ENCODE measurements at regions not wholly inside any gene's neighbourhood (a gene's known extent, or its start where the extent isn't known, plus 50 kb on each side); places are given as distances from the start of the nearest gene placed in this dataset.

DNA sequence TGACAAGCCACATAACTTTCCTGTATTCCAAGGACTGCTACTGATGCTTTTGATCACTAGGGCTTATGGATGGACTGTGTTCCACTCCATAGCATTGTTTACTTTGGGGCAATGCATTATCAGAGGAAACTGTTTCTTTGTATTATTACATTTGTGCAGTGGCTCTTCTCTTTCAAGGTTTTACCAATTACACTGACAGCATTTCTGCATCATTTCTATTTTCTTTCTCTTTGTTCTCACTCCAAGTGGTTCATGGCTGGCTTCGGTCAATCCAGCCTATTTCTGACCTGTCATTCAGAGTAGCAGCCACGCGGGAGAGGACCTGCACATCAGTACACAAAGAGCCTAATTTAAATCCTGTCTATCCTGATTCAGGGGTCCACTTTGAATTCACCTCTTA lies 711.0 kb downstream of the TLE4 start:
- H3K27ac Mint-ChIP-seq (ENCODE audit: low read depth) = no peak overlapping the region
- ATAC-seq (replicated peaks; ENCODE audit: extremely low read depth, poor library complexity, severe bottlenecking) (no peak), DNase-seq (ENCODE audit: low spot score in 2 of 2) (no peak)
- no peaks in the 10 kb centered on the region for H3K4me1 Mint-ChIP-seq
- no peaks in the 10 kb centered on the region for H3K9me3 Mint-ChIP-seq
- H3K36me3 Mint-ChIP-seq (ENCODE audit: insufficient read depth) = no peaks in the 10 kb centered on the region
- H3K27me3 Mint-ChIP-seq = no peaks in the 10 kb centered on the region
- no peak overlapping the region for H3K4me3 Mint-ChIP-seq

DNA sequence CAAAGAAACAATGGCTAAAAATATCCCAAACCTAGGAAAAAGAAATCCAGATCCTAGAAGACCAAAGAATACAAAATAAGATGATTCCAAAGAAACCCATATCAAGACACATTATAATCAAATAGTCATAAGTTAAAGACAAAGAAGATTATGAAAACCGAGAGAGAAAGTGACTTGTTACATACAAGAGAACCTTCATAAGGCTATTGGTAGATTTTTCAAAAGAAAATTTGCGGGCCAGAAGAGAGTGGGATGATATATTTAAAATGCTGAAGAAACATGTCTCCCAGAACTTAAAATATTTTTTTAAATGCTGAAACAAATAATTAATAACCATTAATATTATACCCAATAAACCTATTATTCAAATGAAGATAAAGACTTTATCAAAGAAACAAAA lies 687.3 kb downstream of the TLE4 start:
- Mint-ChIP-seq H3K27me3 (no peaks in the 10 kb centered on the region), H3K27ac (ENCODE audit: low read depth) (no peak overlapping the region), H3K36me3 (ENCODE audit: insufficient read depth) (no peaks in the 10 kb centered on the region), H3K9me3 (peaks cover 26% of the 10 kb centered on the region), H3K4me3 (no peak overlapping the region), H3K4me1 (no peaks in the 10 kb centered on the region)
- no peak for DNase-seq (ENCODE audit: low spot score in 2 of 2)
- ATAC-seq (replicated peaks; ENCODE audit: extremely low read depth, poor library complexity, severe bottlenecking) = no peak

DNA sequence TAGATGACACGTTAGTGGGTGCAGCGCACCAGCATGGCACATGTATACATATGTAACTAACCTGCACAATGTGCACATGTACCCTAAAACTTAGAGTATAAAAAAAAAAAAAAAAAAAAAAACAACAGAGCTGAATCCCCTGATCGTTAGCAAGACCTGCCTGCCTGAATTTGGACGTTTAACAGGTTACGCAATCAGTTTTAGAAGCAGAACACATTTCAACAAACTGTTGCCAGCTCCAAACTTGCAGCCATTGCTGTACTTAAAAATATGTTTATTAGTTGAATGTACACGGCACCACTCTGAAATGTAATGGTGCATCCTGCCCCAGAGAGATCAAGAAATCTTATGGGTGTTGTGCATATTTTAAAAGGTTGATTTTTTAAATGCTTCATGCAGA lies 680.0 kb downstream of the TLE4 start:
- DNase-seq (ENCODE audit: low spot score in 2 of 2) (no peak), ATAC-seq (replicated peaks; ENCODE audit: extremely low read depth, poor library complexity, severe bottlenecking) (no peak)
- Mint-ChIP-seq H3K4me3 (no peak overlapping the region), H3K27ac (ENCODE audit: low read depth) (no peak overlapping the region), H3K4me1 (no peaks in the 10 kb centered on the region), H3K27me3 (no peaks in the 10 kb centered on the region), H3K36me3 (ENCODE audit: insufficient read depth) (no peaks in the 10 kb centered on the region), H3K9me3 (peaks cover 13% of the 10 kb centered on the region)

DNA sequence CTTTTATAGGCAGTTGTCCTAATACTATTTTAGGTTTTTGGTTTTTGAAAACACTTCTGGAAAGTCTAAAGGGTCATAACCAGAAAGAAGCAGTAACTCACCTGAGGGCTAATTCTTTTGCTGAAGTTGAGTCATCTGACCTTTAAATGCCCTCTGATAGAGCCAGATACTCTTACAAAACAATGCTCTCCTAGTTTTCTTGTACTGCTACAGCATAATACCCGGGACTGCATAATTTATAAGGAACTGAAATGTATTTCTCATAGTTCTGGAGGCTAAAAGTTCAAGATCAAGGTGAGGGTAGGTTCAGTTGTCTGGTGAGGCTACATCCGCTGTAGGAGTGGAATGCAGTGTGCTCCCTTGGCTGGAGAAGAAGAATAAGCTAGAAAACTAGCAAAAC lies 670.3 kb downstream of the TLE4 start:
- no peaks in the 10 kb centered on the region for H3K27me3 Mint-ChIP-seq
- H3K27ac Mint-ChIP-seq (ENCODE audit: low read depth) = no peak overlapping the region
- ATAC-seq (replicated peaks; ENCODE audit: extremely low read depth, poor library complexity, severe bottlenecking) (no peak), DNase-seq (ENCODE audit: low spot score in 2 of 2) (no peak)
- H3K4me3 Mint-ChIP-seq = no peak overlapping the region
- H3K4me1 Mint-ChIP-seq = no peaks in the 10 kb centered on the region
- H3K9me3 Mint-ChIP-seq = no peaks in the 10 kb centered on the region
- H3K36me3 Mint-ChIP-seq (ENCODE audit: insufficient read depth) = no peaks in the 10 kb centered on the region

DNA sequence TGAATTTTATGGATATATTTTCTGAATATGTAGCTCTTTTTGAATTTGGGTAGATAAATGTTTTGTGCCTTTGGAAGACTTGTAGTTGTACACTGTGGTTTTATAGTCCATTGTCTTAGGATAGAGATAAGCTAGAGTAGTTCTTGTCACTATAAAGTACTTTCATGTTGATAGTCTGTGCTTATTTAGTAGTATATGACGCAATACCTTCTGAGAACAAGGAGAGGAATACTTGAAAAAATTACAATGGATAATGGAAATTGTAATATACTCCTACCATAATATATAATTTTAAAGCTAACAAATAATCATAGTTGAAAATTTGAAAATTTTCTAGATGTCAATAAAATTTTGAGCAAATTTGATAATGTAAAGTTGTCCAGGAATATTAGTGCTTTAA lies 664.0 kb downstream of the TLE4 start:
- DNase-seq (ENCODE audit: low spot score in 2 of 2) (no peak), ATAC-seq (replicated peaks; ENCODE audit: extremely low read depth, poor library complexity, severe bottlenecking) (no peak)
- Mint-ChIP-seq H3K4me1 (no peaks in the 10 kb centered on the region), H3K27ac (ENCODE audit: low read depth) (no peak overlapping the region), H3K9me3 (peaks cover 6% of the 10 kb centered on the region), H3K27me3 (no peaks in the 10 kb centered on the region), H3K4me3 (no peak overlapping the region), H3K36me3 (ENCODE audit: insufficient read depth) (no peaks in the 10 kb centered on the region)

DNA sequence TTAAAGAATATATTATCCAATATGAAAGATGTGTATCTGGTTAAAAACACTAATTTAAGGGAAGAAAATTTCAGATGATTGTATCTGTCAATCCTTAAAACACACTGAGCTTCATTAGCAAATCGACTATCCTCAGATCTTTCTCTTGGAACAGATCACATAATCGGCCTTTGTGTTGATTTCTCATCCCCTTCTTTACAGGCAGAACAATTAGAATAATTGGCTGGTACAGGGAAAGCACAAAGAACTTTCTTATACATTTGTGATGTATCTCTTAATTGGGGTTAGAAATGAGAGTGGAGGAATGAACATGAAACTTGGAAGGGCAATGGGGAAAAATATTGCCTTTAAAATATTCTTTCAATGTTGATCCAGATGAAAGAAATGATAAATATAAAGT lies 662.1 kb downstream of the TLE4 start:
- Mint-ChIP-seq H3K27me3 (no peaks in the 10 kb centered on the region), H3K4me3 (peak overlapping the region; percentile 14), H3K9me3 (peaks cover 6% of the 10 kb centered on the region), H3K27ac (ENCODE audit: low read depth) (no peak overlapping the region), H3K36me3 (ENCODE audit: insufficient read depth) (no peaks in the 10 kb centered on the region), H3K4me1 (no peaks in the 10 kb centered on the region)
- ATAC-seq (replicated peaks; ENCODE audit: extremely low read depth, poor library complexity, severe bottlenecking) = no peak
- DNase-seq (ENCODE audit: low spot score in 2 of 2) = no peak

DNA sequence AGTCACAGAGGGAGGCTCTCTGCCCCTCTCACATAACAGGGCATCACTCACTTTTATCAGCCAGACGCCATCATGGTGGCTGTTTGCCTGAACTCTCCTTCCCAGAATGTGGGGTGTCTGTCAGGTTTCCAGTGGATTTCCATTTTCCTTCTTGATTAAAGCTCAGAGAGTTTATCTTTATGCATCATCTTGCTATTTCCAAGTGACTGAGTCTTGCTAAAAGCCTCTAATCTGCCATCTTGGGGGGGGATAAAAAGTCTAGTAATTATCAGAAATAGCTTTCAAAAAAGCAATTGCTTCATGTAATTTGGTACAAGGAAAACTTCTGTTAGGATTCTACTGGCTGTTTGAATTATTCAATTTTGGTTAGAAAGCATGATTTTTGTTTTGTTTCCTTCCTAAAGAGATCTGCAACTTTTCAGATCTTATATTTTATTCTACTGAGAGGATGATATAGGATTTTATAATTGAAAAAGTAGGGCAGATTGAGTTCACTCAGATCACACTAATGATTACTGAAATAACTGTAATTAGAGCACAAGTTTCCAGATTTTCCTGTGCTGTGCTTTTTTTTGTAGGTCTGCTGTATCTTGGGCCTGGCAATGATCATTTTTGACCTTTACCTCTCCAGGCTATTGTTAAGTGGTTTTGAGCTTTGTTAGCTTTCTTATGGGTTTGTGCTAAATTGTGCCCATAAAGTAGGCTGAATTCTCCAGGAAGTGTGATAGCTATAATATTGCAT lies 661.5 kb downstream of the TLE4 start:
- Mint-ChIP-seq H3K4me3 (no peak overlapping the region), H3K36me3 (ENCODE audit: insufficient read depth) (no peaks in the 10 kb centered on the region), H3K27ac (ENCODE audit: low read depth) (no peak overlapping the region), H3K9me3 (peaks cover 6% of the 10 kb centered on the region), H3K4me1 (no peaks in the 10 kb centered on the region), H3K27me3 (no peaks in the 10 kb centered on the region)
- DNase-seq (ENCODE audit: low spot score in 2 of 2) (no peak), ATAC-seq (replicated peaks; ENCODE audit: extremely low read depth, poor library complexity, severe bottlenecking) (no peak)

DNA sequence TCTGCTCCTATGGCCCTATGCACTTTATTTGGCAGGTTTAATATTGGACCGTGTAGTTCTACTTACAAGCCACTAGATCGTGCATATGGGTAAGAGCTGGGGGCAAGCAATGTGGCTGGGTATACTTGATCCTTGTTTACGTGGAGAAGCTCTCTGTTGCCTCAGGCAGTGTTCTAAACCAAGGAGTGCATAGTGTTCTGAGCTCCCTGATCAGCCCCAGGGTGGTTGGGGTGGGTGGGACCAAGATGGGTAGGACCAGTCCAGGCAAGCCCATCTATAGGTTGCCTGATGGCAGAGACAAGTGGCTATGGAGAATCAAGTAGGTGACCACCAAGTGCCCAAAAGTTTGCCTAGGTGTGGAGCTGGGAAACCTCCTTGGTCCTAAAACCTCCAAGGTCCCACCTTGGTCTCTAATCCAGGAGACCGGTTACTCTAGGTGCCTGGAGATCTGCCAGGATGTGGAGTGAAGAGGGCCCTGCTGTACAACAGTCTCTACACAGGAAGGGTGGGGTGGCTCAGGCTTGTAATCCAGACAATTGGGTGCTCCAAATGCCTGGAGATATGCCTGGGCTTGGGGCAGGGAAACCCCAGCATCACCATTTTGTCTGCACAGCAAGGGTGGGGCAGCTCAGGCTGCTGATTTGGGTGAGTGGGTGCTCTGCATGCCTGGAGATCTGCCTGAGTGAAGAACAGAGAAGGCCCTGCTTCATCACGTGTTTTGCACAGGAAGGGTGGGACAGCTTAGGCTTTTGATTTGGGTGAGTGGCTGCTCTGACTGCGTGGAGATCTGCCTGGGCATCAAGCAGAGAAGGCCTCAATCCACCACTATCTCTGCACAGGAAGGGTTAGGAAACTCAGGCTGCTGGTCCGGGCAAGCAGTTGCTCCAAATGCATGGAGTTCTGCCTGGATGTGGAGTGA lies 659.8 kb downstream of the TLE4 start:
- H3K27me3 Mint-ChIP-seq = no peaks in the 10 kb centered on the region
- ATAC-seq (replicated peaks; ENCODE audit: extremely low read depth, poor library complexity, severe bottlenecking) (no peak), DNase-seq (ENCODE audit: low spot score in 2 of 2) (no peak)
- H3K27ac Mint-ChIP-seq (ENCODE audit: low read depth) = no peak overlapping the region
- H3K36me3 Mint-ChIP-seq (ENCODE audit: insufficient read depth) = no peaks in the 10 kb centered on the region
- H3K9me3 Mint-ChIP-seq = peaks cover 3% of the 10 kb centered on the region
- no peak overlapping the region for H3K4me3 Mint-ChIP-seq
- H3K4me1 Mint-ChIP-seq = no peaks in the 10 kb centered on the region

DNA sequence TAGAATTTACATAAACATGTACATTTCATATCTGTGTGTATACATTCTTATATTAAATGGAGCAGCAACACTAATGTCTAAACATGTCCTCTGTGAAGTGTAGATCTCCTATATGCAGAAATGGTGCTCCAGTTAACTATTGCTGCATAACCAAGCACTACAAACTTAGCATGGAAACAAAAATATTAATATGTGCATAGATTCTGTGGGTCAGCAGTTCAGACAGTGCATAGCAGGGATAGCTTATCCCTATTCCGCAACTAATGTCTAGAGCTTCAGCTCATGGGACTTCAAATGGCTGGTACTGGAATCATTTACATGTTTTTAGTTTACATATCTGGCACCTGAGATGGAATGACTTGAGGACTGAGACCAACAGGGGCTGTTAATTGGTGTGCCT lies 652.1 kb downstream of the TLE4 start:
- H3K27me3 Mint-ChIP-seq = no peaks in the 10 kb centered on the region
- no peak for DNase-seq (ENCODE audit: low spot score in 2 of 2)
- H3K36me3 Mint-ChIP-seq (ENCODE audit: insufficient read depth) = peaks cover 2% of the 10 kb centered on the region
- no peaks in the 10 kb centered on the region for H3K9me3 Mint-ChIP-seq
- H3K4me3 Mint-ChIP-seq = no peak overlapping the region
- ATAC-seq (replicated peaks; ENCODE audit: extremely low read depth, poor library complexity, severe bottlenecking) = no peak
- no peaks in the 10 kb centered on the region for H3K4me1 Mint-ChIP-seq
- H3K27ac Mint-ChIP-seq (ENCODE audit: low read depth) = no peak overlapping the region

DNA sequence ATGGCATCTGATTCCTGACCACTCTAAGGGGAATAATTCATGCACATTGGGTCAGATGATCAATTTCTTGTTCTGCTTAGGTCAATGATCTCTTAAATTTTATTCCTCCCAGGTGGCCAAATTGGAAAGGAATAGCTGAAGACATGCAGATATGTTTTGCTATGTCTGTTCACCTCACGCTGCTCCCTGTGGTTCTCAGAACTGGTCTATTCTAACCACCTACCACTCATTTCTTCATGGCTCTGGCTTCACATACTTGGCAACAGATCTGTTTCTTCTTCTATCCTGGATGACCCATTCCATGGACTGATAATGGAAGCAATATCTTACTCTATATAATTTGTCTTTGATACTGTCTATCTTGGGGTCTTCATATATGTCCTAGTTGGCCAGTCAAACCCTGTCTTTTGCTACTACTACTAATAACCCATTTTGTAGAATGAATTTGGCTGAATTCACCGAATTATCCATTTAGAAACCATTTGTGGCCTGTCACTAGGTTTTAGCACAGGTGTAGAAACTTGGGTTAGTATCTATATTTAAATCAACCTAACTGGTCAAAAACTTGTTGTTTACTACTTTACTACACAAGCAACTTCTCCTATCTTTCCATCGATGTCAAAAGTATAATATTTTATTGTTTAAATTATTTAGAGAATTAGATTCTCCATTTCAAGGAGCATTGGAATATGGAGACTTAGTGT lies 650.9 kb downstream of the TLE4 start:
- ATAC-seq (replicated peaks; ENCODE audit: extremely low read depth, poor library complexity, severe bottlenecking) (no peak), DNase-seq (ENCODE audit: low spot score in 2 of 2) (no peak)
- no peak overlapping the region for H3K4me3 Mint-ChIP-seq
- H3K27ac Mint-ChIP-seq (ENCODE audit: low read depth) = no peak overlapping the region
- H3K36me3 Mint-ChIP-seq (ENCODE audit: insufficient read depth) = peaks cover 2% of the 10 kb centered on the region
- no peaks in the 10 kb centered on the region for H3K9me3 Mint-ChIP-seq
- H3K4me1 Mint-ChIP-seq = no peaks in the 10 kb centered on the region
- H3K27me3 Mint-ChIP-seq = no peaks in the 10 kb centered on the region

DNA sequence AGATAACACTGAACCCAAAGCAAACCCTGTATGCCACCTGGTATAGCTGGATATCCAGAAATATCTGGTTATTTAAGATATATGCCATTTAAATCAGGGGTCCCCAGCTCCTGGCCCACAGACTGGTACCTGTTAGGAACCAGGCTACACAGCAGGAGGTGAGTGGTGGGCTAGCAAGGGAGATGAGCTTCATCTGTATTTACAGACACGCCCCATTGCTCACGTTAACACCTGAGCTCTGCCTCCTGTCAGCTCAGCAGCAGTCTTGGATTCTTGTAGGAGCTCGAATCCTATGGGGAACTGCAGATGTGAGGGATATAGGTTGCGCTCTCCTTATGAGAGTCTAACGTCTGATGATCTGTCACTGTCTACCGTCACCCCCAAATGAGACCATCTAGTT lies 646.6 kb downstream of the TLE4 start:
- Mint-ChIP-seq H3K36me3 (ENCODE audit: insufficient read depth) (no peaks in the 10 kb centered on the region), H3K27ac (ENCODE audit: low read depth) (no peak overlapping the region), H3K9me3 (no peaks in the 10 kb centered on the region), H3K4me3 (no peak overlapping the region), H3K4me1 (no peaks in the 10 kb centered on the region), H3K27me3 (no peaks in the 10 kb centered on the region)
- no peak for DNase-seq (ENCODE audit: low spot score in 2 of 2)
- no peak for ATAC-seq (replicated peaks; ENCODE audit: extremely low read depth, poor library complexity, severe bottlenecking)

DNA sequence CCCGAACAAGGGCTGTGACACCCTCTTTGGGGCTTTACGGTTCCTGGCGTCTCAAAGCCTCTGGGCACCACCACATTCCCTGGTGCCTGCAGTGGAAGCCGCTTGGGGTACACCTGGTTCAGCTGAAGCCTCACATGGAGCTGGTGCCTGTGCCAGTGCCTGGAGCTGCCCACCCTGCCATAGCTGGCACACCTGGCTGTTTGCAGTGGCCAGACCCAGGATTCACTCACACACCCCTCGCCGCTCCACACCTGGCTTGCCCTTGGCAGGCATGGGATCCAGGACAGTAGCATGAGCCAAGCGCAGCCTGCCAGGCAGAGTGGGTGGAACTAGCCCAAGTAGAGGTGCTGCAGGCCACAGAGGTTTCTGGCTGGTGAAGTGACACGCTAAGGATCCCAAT lies 641.8 kb downstream of the TLE4 start:
- no peaks in the 10 kb centered on the region for H3K36me3 Mint-ChIP-seq (ENCODE audit: insufficient read depth)
- ATAC-seq (replicated peaks; ENCODE audit: extremely low read depth, poor library complexity, severe bottlenecking) = no peak
- H3K27ac Mint-ChIP-seq (ENCODE audit: low read depth) = no peak overlapping the region
- H3K27me3 Mint-ChIP-seq = no peaks in the 10 kb centered on the region
- no peaks in the 10 kb centered on the region for H3K4me1 Mint-ChIP-seq
- H3K4me3 Mint-ChIP-seq = no peak overlapping the region
- DNase-seq (ENCODE audit: low spot score in 2 of 2) = no peak
- H3K9me3 Mint-ChIP-seq = no peaks in the 10 kb centered on the region

DNA sequence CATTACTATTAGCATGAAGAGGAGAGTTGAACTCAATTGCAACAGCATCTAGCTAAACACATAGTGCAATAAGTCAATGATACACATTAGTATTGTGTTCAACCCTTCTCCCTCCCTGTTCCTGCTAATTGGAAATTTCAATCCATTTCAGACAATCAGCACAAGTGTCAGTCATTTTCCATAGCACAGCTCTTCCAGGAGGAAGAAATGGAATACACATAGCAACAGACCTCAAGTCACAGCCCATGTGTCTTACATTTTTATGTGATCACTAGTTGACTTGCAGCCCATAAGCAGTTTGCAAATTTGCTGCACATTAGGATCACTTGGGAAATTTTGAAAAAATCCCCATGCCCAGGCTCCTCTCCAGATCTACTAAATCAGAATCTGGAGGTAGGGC lies 636.9 kb downstream of the TLE4 start:
- DNase-seq (ENCODE audit: low spot score in 2 of 2) = no peak
- H3K27me3 Mint-ChIP-seq = no peaks in the 10 kb centered on the region
- H3K9me3 Mint-ChIP-seq = no peaks in the 10 kb centered on the region
- H3K4me3 Mint-ChIP-seq = no peak overlapping the region
- H3K4me1 Mint-ChIP-seq = no peaks in the 10 kb centered on the region
- H3K36me3 Mint-ChIP-seq (ENCODE audit: insufficient read depth) = no peaks in the 10 kb centered on the region
- ATAC-seq (replicated peaks; ENCODE audit: extremely low read depth, poor library complexity, severe bottlenecking) = no peak
- H3K27ac Mint-ChIP-seq (ENCODE audit: low read depth) = no peak overlapping the region

Measured in central memory CD8-positive, alpha-beta T cell (primary cell).